Neural cell (in vitro differentiated cells): ENCODE measurements at regions not wholly inside any gene's neighbourhood (a gene's known extent, or its start where the extent isn't known, plus 50 kb on each side); places are given as distances from the start of the nearest gene placed in this dataset.

Experiments
- H2AFZ ChIP-seq: fragments of 200-600, 300-800 bp; sonication (generic), shearing (Covaris generic); 2 replicates; pipeline ENCODE4 v1.6.0; 2014; ENCODE audit warnings: low read depth, mild to moderate bottlenecking, antibody characterized with exemption, low read length, moderate library complexity
- H3F3A ChIP-seq: fragments of 200-600 bp; shearing (Covaris generic); 2 replicates; pipeline ENCODE4 v1.6.1; 2016; ENCODE audit warnings: mild to moderate bottlenecking, moderate library complexity, mixed read lengths, antibody characterized with exemption, low read length; ENCODE audit not compliant: insufficient read depth, poor library complexity, severe bottlenecking
- H3K27ac ChIP-seq: fragments of 200-600, 300-800 bp; sonication (generic), shearing (Covaris generic); 2 replicates; pipeline ENCODE4 v1.5.1; 2014; ENCODE audit warnings: mild to moderate bottlenecking, low read length, moderate library complexity
- H3K27me3 ChIP-seq: fragments of 300-800, 200-600 bp; sonication (generic), shearing (Covaris generic); 2 replicates; pipeline ENCODE4 v1.6.0; 2014; ENCODE audit warnings: mild to moderate bottlenecking, low read depth, low read length, moderate library complexity; ENCODE audit not compliant: insufficient read depth
- H3K36me3 ChIP-seq: fragments of 300-800, 200-600 bp; sonication (generic), shearing (Covaris generic); 2 replicates; pipeline ENCODE4 v1.5.1; 2014; ENCODE audit warnings: mild to moderate bottlenecking, antibody characterized with exemption, low read length, moderate library complexity; ENCODE audit not compliant: insufficient read depth
- H3K4me2 ChIP-seq: fragments of 300-800, 200-600 bp; sonication (generic), shearing (Covaris generic); 2 replicates; pipeline ENCODE4 v1.6.0; 2014; ENCODE audit warnings: mild to moderate bottlenecking, low read length
- H3K4me3 ChIP-seq: fragments of 300-800, 200-600 bp; sonication (generic), shearing (Covaris generic); 2 replicates; pipeline ENCODE4 v1.5.1; 2014; ENCODE audit warnings: mild to moderate bottlenecking, low read length, moderate library complexity
- H3K79me2 ChIP-seq: fragments of 200-600 bp; shearing (Covaris generic); replicated peaks from 2 replicates; pipeline ENCODE4 v1.6.0; 2014; ENCODE audit warnings: mild to moderate bottlenecking, low read length, moderate library complexity; ENCODE audit not compliant: insufficient read depth
- H3K9ac ChIP-seq: fragments of 300-800, 200-600 bp; sonication (generic), shearing (Covaris generic); 2 replicates; pipeline ENCODE4 v1.6.1; 2016; ENCODE audit warnings: mild to moderate bottlenecking, low read length, mixed read lengths
- H3K9me2 ChIP-seq: fragments of 200-600 bp; shearing (Covaris generic); 2 replicates; pipeline ENCODE4 v1.6.1; 2016; ENCODE audit warnings: mild to moderate bottlenecking, low read length, mixed read lengths; ENCODE audit not compliant: insufficient read depth
- H3K9me3 ChIP-seq: fragments of 200-600, 300-800 bp; sonication (generic), shearing (Covaris generic); 2 replicates; pipeline ENCODE4 v1.6.1; 2016; ENCODE audit warnings: mild to moderate bottlenecking, mixed run types, low read length, moderate library complexity, mixed read lengths
- H4K20me1 ChIP-seq: fragments of 200-600 bp; shearing (Covaris generic); 2 replicates; pipeline ENCODE4 v1.6.1; 2016; ENCODE audit warnings: mild to moderate bottlenecking, mixed run types; ENCODE audit not compliant: insufficient read depth
- CTCF ChIP-seq: fragments of 450-650 bp; IDR thresholded peaks from 2 replicates; pipeline ENCODE4 v1.5.1; 2014; ENCODE audit warnings: antibody characterized with exemption, mild to moderate bottlenecking, moderate library complexity; ENCODE audit not compliant: poor library complexity, severe bottlenecking
- EP300 ChIP-seq: fragments of 450-650 bp; conservative IDR thresholded peaks from 2 replicates; pipeline ENCODE4 v1.6.1; 2014; ENCODE audit warnings: antibody characterized with exemption, mild to moderate bottlenecking, moderate library complexity; ENCODE audit not compliant: poor library complexity, severe bottlenecking
- EZH2 ChIP-seq: fragments of 200-600, 300-800 bp; shearing (Covaris generic), sonication (generic); IDR thresholded peaks from 2 replicates; pipeline ENCODE4 v1.6.1; 2014; ENCODE audit warnings: antibody characterized with exemption, low read length, borderline replicate concordance, mild to moderate bottlenecking; ENCODE audit not compliant: insufficient read depth, poor library complexity, severe bottlenecking
- MXI1 ChIP-seq: fragments of 450-650 bp; conservative IDR thresholded peaks from 2 replicates; pipeline ENCODE4 v1.6.1; 2014; ENCODE audit warnings: antibody characterized with exemption, mild to moderate bottlenecking; ENCODE audit not compliant: poor library complexity, severe bottlenecking
- POLR2AphosphoS5 ChIP-seq: IDR thresholded peaks from 2 replicates; pipeline ENCODE4 v1.6.1; 2012
- RAD21 ChIP-seq: fragments of 450-650 bp; conservative IDR thresholded peaks from 2 replicates; pipeline ENCODE4 v1.6.1; 2014; ENCODE audit warnings: antibody characterized with exemption, mild to moderate bottlenecking, moderate library complexity
- REST ChIP-seq: IDR thresholded peaks from 2 replicates; pipeline ENCODE4 v1.6.1; 2012; ENCODE audit warnings: borderline replicate concordance
- SMC3 ChIP-seq: fragments of 450-650 bp; conservative IDR thresholded peaks from 2 replicates; pipeline ENCODE4 v1.6.1; 2014; ENCODE audit warnings: antibody characterized with exemption, mild to moderate bottlenecking, moderate library complexity; ENCODE audit not compliant: poor library complexity
- TAF1 ChIP-seq: IDR thresholded peaks from 2 replicates; pipeline ENCODE4 v1.6.1; 2012; ENCODE audit warnings: low read depth

- TF ChIP-seq REST (no peak), CTCF (no peak), TAF1 (no peak), EZH2 (no peak), EP300 (no peak), POLR2AphosphoS5 (no peak), MXI1 (no peak), RAD21 (no peak), SMC3 (no peak)
- Histone ChIP-seq H4K20me1 (no peaks in the 10 kb centered on the region), H3K27me3 (no peaks in the 10 kb centered on the region), H3K9me3 (peaks cover 5% of the 10 kb centered on the region), H3K9ac (no peak overlapping the region), H3K9me2 (no peaks in the 10 kb centered on the region), H2AFZ (no peak overlapping the region), H3K4me3 (no peak overlapping the region), H3K4me2 (no peak overlapping the region), H3K79me2 (no peaks in the 10 kb centered on the region), H3K36me3 (no peaks in the 10 kb centered on the region), H3K27ac (no peak overlapping the region), H3F3A (no peaks in the 10 kb centered on the region)
These were observed 57.5 kb upstream of the ANO1 start for GRCh38 chr11:70020336-70021214.

GRCh38 chr11:70021586-70021985 is 56.5 kb upstream of the ANO1 start:
- Histone ChIP-seq H3K9me2 (no peaks in the 10 kb centered on the region), H3K9me3 (peaks cover 5% of the 10 kb centered on the region), H3K9ac (no peak overlapping the region), H3K79me2 (no peaks in the 10 kb centered on the region), H3K27ac (no peak overlapping the region), H3K36me3 (no peaks in the 10 kb centered on the region), H3K27me3 (no peaks in the 10 kb centered on the region), H2AFZ (no peak overlapping the region), H4K20me1 (no peaks in the 10 kb centered on the region), H3F3A (no peaks in the 10 kb centered on the region), H3K4me2 (no peak overlapping the region), H3K4me3 (no peak overlapping the region)
- no peak for TF ChIP-seq EP300
- TF ChIP-seq REST = no peak
- TF ChIP-seq CTCF = no peak
- no peak for TF ChIP-seq SMC3
- TF ChIP-seq MXI1 = no peak
- no peak for TF ChIP-seq RAD21
- TF ChIP-seq EZH2 = no peak
- TF ChIP-seq POLR2AphosphoS5 = no peak
- no peak for TF ChIP-seq TAF1
